GM12875 (cell line): ENCODE measurements at regions not wholly inside any gene's neighbourhood (a gene's known extent, or its start where the extent isn't known, plus 50 kb on each side); places are given as distances from the start of the nearest gene placed in this dataset.
"Not testable (repeated sequence)": the region's sequence is repeated elsewhere in the genome, so short reads cannot be mapped to it uniquely, and the experiment has no call there.

Source experiments
- H3K4me3 ChIP-seq: one replicate; pipeline ENCODE4 v1.5.1; 2011; ENCODE audit warnings: low read depth, low read length, control low read depth
- CTCF ChIP-seq: IDR thresholded peaks from 2 replicates; pipeline ENCODE4 v1.5.1; 2011; ENCODE audit warnings: low read depth, mild to moderate bottlenecking, control low read depth, inconsistent platforms, low read length, moderate library complexity, borderline replicate concordance; ENCODE audit not compliant: insufficient read depth

GRCh38 chr9:7636309-7636708 is 163.3 kb downstream of the DMAC1 start:
- TF ChIP-seq CTCF = no peak
- no peak overlapping the region for H3K4me3 ChIP-seq

- H3K4me3 ChIP-seq = not testable (repeated sequence)
Observed at GRCh38 chr9:7626571-7627029, 173.0 kb downstream of the DMAC1 start.

- no peak for TF ChIP-seq CTCF
- no peak overlapping the region for H3K4me3 ChIP-seq
Observed at GRCh38 chr9:7622481-7622880, 177.1 kb downstream of the DMAC1 start.

- no peak for TF ChIP-seq CTCF
- no peak overlapping the region for H3K4me3 ChIP-seq
Observed at GRCh38 chr9:7615344-7615743, 184.2 kb downstream of the DMAC1 start.

GRCh38 chr9:7613931-7614330 is 185.6 kb downstream of the DMAC1 start:
- TF ChIP-seq CTCF = no peak
- H3K4me3 ChIP-seq = no peak overlapping the region

- H3K4me3 ChIP-seq = no peak overlapping the region
- no peak for TF ChIP-seq CTCF
Observed at GRCh38 chr9:7608261-7608660, 191.3 kb downstream of the DMAC1 start.

- TF ChIP-seq CTCF = no peak
- no peak overlapping the region for H3K4me3 ChIP-seq
Observed at GRCh38 chr9:7607421-7607820, 192.2 kb downstream of the DMAC1 start.

- TF ChIP-seq CTCF = no peak
- no peak overlapping the region for H3K4me3 ChIP-seq
Observed at GRCh38 chr9:7606591-7606990, 193.0 kb downstream of the DMAC1 start.
